Suprapubic skin (tissue), 4 donors: ENCODE measurements at regions not wholly inside any gene's neighbourhood (a gene's known extent, or its start where the extent isn't known, plus 50 kb on each side); places are given as distances from the start of the nearest gene placed in this dataset.
"Not testable (repeated sequence)": the region's sequence is repeated elsewhere in the genome, so short reads cannot be mapped to it uniquely, and the experiment has no call there.

Experiments
- DNase-seq, 2 donors: peaks; one replicate each; pipeline ENCODE4 v3.0.0-alpha.2; 2019; ENCODE audit warnings: low spot score in 2 of 2
- H3K27ac ChIP-seq: fragments of 200-600 bp; sonication (generic); one replicate; pipeline ENCODE4 v1.5.1; 2019
- H3K27me3 ChIP-seq: fragments of 200-600 bp; sonication (generic); one replicate; pipeline ENCODE4 v1.5.1; 2019
- H3K36me3 ChIP-seq: fragments of 200-600 bp; sonication (generic); one replicate; pipeline ENCODE4 v1.5.1; 2019
- H3K4me1 ChIP-seq: fragments of 200-600 bp; sonication (generic); one replicate; pipeline ENCODE4 v1.5.1; 2019
- H3K4me3 ChIP-seq: fragments of 200-600 bp; sonication (generic); one replicate; pipeline ENCODE4 v1.5.1; 2019; ENCODE audit warnings: mild to moderate bottlenecking
- H3K9me3 ChIP-seq: fragments of 200-600 bp; sonication (generic); one replicate; pipeline ENCODE4 v1.5.1; 2019
- CTCF ChIP-seq, 2 donors: fragments of 200-600 bp in 1 of 2; fragments of 450-650 bp in 1 of 2; sonication (generic) in 1 of 2; IDR thresholded peaks; one replicate each; pipeline ENCODE4 v1.5.1; 2016 to 2019; ENCODE audit warnings: antibody characterized with exemption in 2 of 2, mild to moderate bottlenecking in 1 of 2, moderate library complexity in 1 of 2
- EP300 ChIP-seq: sonication (generic); formaldehyde crosslinking; IDR thresholded peaks from one replicate; pipeline ENCODE4 v1.6.1; 2017; ENCODE audit warnings: antibody characterized with exemption
- POLR2A ChIP-seq, 2 donors: fragments of 450-650 bp; IDR thresholded peaks; one replicate each; pipeline ENCODE4 v1.6.1; 2017; ENCODE audit warnings: antibody characterized with exemption in 2 of 2, mild to moderate bottlenecking in 2 of 2, moderate library complexity in 2 of 2
- POLR2AphosphoS5 ChIP-seq, 3 donors: sonication (generic); formaldehyde crosslinking; IDR thresholded peaks; one replicate each; pipeline ENCODE4 v1.6.1; 2017; ENCODE audit warnings: antibody characterized with exemption in 3 of 3
- WGBS: methylation state at CpG from one replicate; pipeline ENCODE4 v1.1.5; 2018; 5-methylcytosine and 5-hydroxymethylcytosine counted together

- Histone ChIP-seq H3K27me3 (peaks cover 100% of the 10 kb centered on the region), H3K4me1 (peaks cover 7% of the 10 kb centered on the region), H3K9me3 (no peaks in the 10 kb centered on the region), H3K36me3 (no peaks in the 10 kb centered on the region), H3K27ac (no peak overlapping the region), H3K4me3 (no peak overlapping the region)
- TF ChIP-seq CTCF (IDR thresholded peaks at IDR 0.05): no peak
- TF ChIP-seq POLR2AphosphoS5 (IDR thresholded peaks at IDR 0.05): no peak
- no peak for TF ChIP-seq POLR2A (IDR thresholded peaks at IDR 0.05)
- TF ChIP-seq EP300: no peak
- WGBS: 81% methylated on average over 2 of the region's 2 CpGs
- no peak for DNase-seq
These were observed 78.7 kb upstream of the ZNF184 start for GRCh38 chr6:27551607-27552006.

GRCh38 chr6:27550692-27551091, 77.8 kb upstream of the ZNF184 start:
- Histone ChIP-seq H3K4me1 (peaks cover 7% of the 10 kb centered on the region), H3K27ac (no peak overlapping the region), H3K36me3 (no peaks in the 10 kb centered on the region), H3K9me3 (no peaks in the 10 kb centered on the region), H3K27me3 (peaks cover 100% of the 10 kb centered on the region), H3K4me3 (no peak overlapping the region)
- TF ChIP-seq EP300 (no peak), POLR2A (IDR thresholded peaks at IDR 0.05) (no peak), CTCF (IDR thresholded peaks at IDR 0.05) (no peak), POLR2AphosphoS5 (IDR thresholded peaks at IDR 0.05) (no peak)
- WGBS: 91% methylated on average over 3 of the region's 3 CpGs
- no peak for DNase-seq

- H3K36me3 ChIP-seq, H3K4me3 ChIP-seq, H3K27ac ChIP-seq, DNase-seq, H3K9me3 ChIP-seq: not testable (repeated sequence)
- Histone ChIP-seq H3K27me3 (peaks cover 98% of the 10 kb centered on the region), H3K4me1 (peaks cover 19% of the 10 kb centered on the region)
- WGBS: 93% methylated on average over 14 of the region's 14 CpGs
These were observed 76.3 kb upstream of the ZNF184 start for GRCh38 chr6:27549241-27549598.

- Histone ChIP-seq H3K4me1 (peaks cover 23% of the 10 kb centered on the region), H3K27ac (no peak overlapping the region), H3K27me3 (peaks cover 98% of the 10 kb centered on the region), H3K4me3 (no peak overlapping the region), H3K36me3 (no peaks in the 10 kb centered on the region), H3K9me3 (no peaks in the 10 kb centered on the region)
- TF ChIP-seq POLR2AphosphoS5 (IDR thresholded peaks at IDR 0.05) (no peak), POLR2A (IDR thresholded peaks at IDR 0.05) (no peak), CTCF (IDR thresholded peaks at IDR 0.05) (no peak), EP300 (no peak)
- WGBS: 32% methylated on average over 23 of the region's 23 CpGs
- DNase-seq: no peak
These were observed 74.5 kb upstream of the ZNF184 start for GRCh38 chr6:27547157-27548075.

- Histone ChIP-seq H3K27me3 (peaks cover 98% of the 10 kb centered on the region), H3K27ac (no peak overlapping the region), H3K9me3 (no peaks in the 10 kb centered on the region), H3K4me3 (no peak overlapping the region), H3K4me1 (peaks cover 24% of the 10 kb centered on the region), H3K36me3 (no peaks in the 10 kb centered on the region)
- TF ChIP-seq POLR2AphosphoS5 (IDR thresholded peaks at IDR 0.05) (no peak), EP300 (no peak), CTCF (IDR thresholded peaks at IDR 0.05) (no peak), POLR2A (IDR thresholded peaks at IDR 0.05) (no peak)
- no peak for DNase-seq
- WGBS: 87% methylated on average over 7 of the region's 7 CpGs
These were observed 73.6 kb upstream of the ZNF184 start for GRCh38 chr6:27546522-27546921.
